ENCODE measurements at regions not wholly inside any gene's neighbourhood (a gene's known extent, or its start where the extent isn't known, plus 50 kb on each side); places are given as distances from the start of the nearest gene placed in this dataset.

GRCh38 chr10:21166557-21167287, 269.6 kb upstream of the NEBL start:
- no peak for DNase-seq (ENCODE audit: low read depth)
- no peak overlapping the region for H3K4me3 ChIP-seq (ENCODE audit: low read length)
- TF ChIP-seq, protein P1, sequence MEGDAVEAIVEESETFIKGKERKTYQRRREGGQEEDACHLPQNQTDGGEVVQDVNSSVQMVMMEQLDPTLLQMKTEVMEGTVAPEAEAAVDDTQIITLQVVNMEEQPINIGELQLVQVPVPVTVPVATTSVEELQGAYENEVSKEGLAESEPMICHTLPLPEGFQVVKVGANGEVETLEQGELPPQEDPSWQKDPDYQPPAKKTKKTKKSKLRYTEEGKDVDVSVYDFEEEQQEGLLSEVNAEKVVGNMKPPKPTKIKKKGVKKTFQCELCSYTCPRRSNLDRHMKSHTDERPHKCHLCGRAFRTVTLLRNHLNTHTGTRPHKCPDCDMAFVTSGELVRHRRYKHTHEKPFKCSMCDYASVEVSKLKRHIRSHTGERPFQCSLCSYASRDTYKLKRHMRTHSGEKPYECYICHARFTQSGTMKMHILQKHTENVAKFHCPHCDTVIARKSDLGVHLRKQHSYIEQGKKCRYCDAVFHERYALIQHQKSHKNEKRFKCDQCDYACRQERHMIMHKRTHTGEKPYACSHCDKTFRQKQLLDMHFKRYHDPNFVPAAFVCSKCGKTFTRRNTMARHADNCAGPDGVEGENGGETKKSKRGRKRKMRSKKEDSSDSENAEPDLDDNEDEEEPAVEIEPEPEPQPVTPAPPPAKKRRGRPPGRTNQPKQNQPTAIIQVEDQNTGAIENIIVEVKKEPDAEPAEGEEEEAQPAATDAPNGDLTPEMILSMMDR (conservative IDR thresholded peaks at IDR 0.05; ENCODE audit: low read depth, low read length) = no peak

GRCh38 chr10:21165489-21165888, 268.4 kb upstream of the NEBL start:
- TF ChIP-seq, protein P1 (conservative IDR thresholded peaks at IDR 0.05; ENCODE audit: low read depth, low read length) = no peak

GRCh38 chr10:21164687-21165086, 267.6 kb upstream of the NEBL start:
- no peak for DNase-seq (ENCODE audit: low read depth)
- TF ChIP-seq, protein P1 (conservative IDR thresholded peaks at IDR 0.05; ENCODE audit: low read depth, low read length) = no peak

More at GRCh38 chr10:21165489-21165888, 268.4 kb upstream of the NEBL start:
- no peak overlapping the region for H3K4me3 ChIP-seq (ENCODE audit: low read length)
- DNase-seq (ENCODE audit: low read depth) = no peak

GRCh38 chr10:21162948-21163347, 265.8 kb upstream of the NEBL start:
- TF ChIP-seq, protein P1 (conservative IDR thresholded peaks at IDR 0.05; ENCODE audit: low read depth, low read length) = no peak
- no peak overlapping the region for H3K4me3 ChIP-seq (ENCODE audit: low read length)
- DNase-seq (ENCODE audit: low read depth) = no peak

More at GRCh38 chr10:21164687-21165086, 267.6 kb upstream of the NEBL start:
- H3K4me3 ChIP-seq (ENCODE audit: low read length) = no peak overlapping the region

GRCh38 chr10:21161647-21162046, 264.5 kb upstream of the NEBL start:
- DNase-seq (ENCODE audit: low read depth) = no peak
- TF ChIP-seq, protein P1 (conservative IDR thresholded peaks at IDR 0.05; ENCODE audit: low read depth, low read length) = no peak
- H3K4me3 ChIP-seq (ENCODE audit: low read length) = no peak overlapping the region

DNA sequence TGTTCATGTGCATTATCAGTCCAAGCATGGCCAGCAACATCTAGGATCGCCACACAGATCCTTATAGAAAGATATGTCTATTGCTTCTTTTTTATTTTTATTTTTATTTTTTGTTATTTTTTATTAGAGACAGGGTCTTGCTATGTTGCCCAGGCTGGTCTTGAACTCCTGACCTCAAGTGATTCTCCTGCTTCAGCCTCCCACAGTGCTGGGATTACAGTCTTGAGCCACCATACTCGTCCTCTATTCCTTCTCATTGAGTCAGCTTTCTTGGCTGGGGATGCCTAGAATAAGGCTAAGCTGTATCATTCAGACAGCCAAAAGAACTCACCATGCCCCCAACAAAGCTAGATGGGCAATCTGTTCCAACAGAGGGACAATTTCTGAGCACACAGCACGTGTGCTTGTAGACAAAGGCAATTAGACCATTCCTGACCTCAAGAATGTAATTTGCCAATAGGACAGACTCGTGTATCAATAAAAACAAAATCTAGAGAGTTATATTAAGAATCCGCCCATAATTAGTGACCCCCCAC, 264.0 kb upstream of the NEBL start:
- no peak for DNase-seq (ENCODE audit: low read depth)
- TF ChIP-seq, protein P1 (conservative IDR thresholded peaks at IDR 0.05; ENCODE audit: low read depth, low read length) = no peak
- no peak overlapping the region for H3K4me3 ChIP-seq (ENCODE audit: low read length)

- DNase-seq (ENCODE audit: low read depth) = no peak
- no peak overlapping the region for H3K4me3 ChIP-seq (ENCODE audit: low read length)
- TF ChIP-seq, protein P1 (conservative IDR thresholded peaks at IDR 0.05; ENCODE audit: low read depth, low read length) = no peak
Measured at GRCh38 chr10:21160116-21160515, 263.0 kb upstream of the NEBL start.

Measured in retinal pigment epithelial cell (primary cell).